IMR-90 (cell line): ENCODE measurements at regions not wholly inside any gene's neighbourhood (a gene's known extent, or its start where the extent isn't known, plus 50 kb on each side); places are given as distances from the start of the nearest gene placed in this dataset.

Experiments
- ATAC-seq: fragments of 200-7000 bp; cut with Tn5 transposase; 2 replicates; pipeline ENCODE4 v1.9.1; 2020; ENCODE audit warnings: low read depth, mild to moderate bottlenecking, moderate library complexity
- BruUV-seq: library from RNA; stranded (reverse); fragments of 400-500 nt; replicated peaks from 2 replicates; lab custom pipeline; 2021; lab: Mats Ljungman, UMichigan
- CTCF ChIA-PET: fragments of 300-600 bp; formaldehyde crosslinking; extraction: SDS; loops from one replicate; lab custom pipeline; 2021; ENCODE audit warnings: antibody characterized with exemption; lab: Yijun Ruan, JAX
- POLR2A ChIA-PET: fragments of 300-600 bp; sonication (Branson Sonifier 250); formaldehyde crosslinking; loops from one replicate; lab custom pipeline; 2022; ENCODE audit warnings: antibody characterized with exemption; ENCODE audit not compliant: unreplicated experiment; lab: Charles Lee
- DNase-seq: peaks from one replicate; pipeline ENCODE4 v3.0.0; 2013
- H2AFZ ChIP-seq: replicated peaks from 2 replicates; pipeline ENCODE3; 2013; ENCODE audit warnings: low read length, mild to moderate bottlenecking; ENCODE audit not compliant: poor library complexity
- H2AK5ac ChIP-seq: 2 replicates; pipeline ENCODE4 v1.6.1; 2013; ENCODE audit warnings: low read depth, low read length, inconsistent platforms
- H2AK9ac ChIP-seq: replicated peaks from 2 replicates; pipeline ENCODE3; 2013; ENCODE audit warnings: mild to moderate bottlenecking, low read depth, low read length, moderate library complexity; ENCODE audit not compliant: poor library complexity
- H2BK120ac ChIP-seq: 2 replicates; pipeline ENCODE4 v1.6.1; 2013; ENCODE audit warnings: low read depth, low read length, inconsistent platforms
- H2BK15ac ChIP-seq: 3 replicates; pipeline ENCODE4 v1.6.1; 2013; ENCODE audit warnings: low read depth, low read length, inconsistent platforms
- H2BK20ac ChIP-seq: 2 replicates; pipeline ENCODE4 v1.6.1; 2013; ENCODE audit warnings: low read depth, mild to moderate bottlenecking, inconsistent platforms, low read length, moderate library complexity
- H2BK5ac ChIP-seq: 2 replicates; pipeline ENCODE4 v1.6.1; 2013; ENCODE audit warnings: mild to moderate bottlenecking, low read depth, low read length, inconsistent platforms; ENCODE audit not compliant: poor library complexity, severe bottlenecking
- H3K14ac ChIP-seq: replicated peaks from 2 replicates; pipeline ENCODE4 v1.6.1; 2013; ENCODE audit warnings: low read depth, low read length, inconsistent platforms
- H3K18ac ChIP-seq: 2 replicates; pipeline ENCODE4 v1.6.1; 2013; ENCODE audit warnings: low read depth, low read length, control low read depth
- H3K23ac ChIP-seq: 2 replicates; pipeline ENCODE4 v1.6.1; 2013; ENCODE audit warnings: low read depth, low read length, inconsistent platforms
- H3K27ac ChIP-seq: 2 replicates; pipeline ENCODE4 v1.5.1; 2013; ENCODE audit warnings: mild to moderate bottlenecking, control low read depth, low read length; ENCODE audit not compliant: insufficient read depth
- H3K27me3 ChIP-seq: 2 replicates; pipeline ENCODE4 v1.6.1; 2013; ENCODE audit warnings: low read length; ENCODE audit not compliant: control insufficient read depth, insufficient read depth
- H3K36me3 ChIP-seq: 2 replicates; pipeline ENCODE4 v1.6.1; 2013; ENCODE audit warnings: low read length, mixed read lengths; ENCODE audit not compliant: control insufficient read depth, insufficient read depth
- H3K4ac ChIP-seq: 2 replicates; pipeline ENCODE4 v1.6.1; 2013; ENCODE audit warnings: low read depth, low read length, inconsistent platforms
- H3K4me1 ChIP-seq: 2 replicates; pipeline ENCODE4 v1.6.1; 2013; ENCODE audit warnings: low read length, mixed read lengths; ENCODE audit not compliant: control insufficient read depth, insufficient read depth
- H3K4me2 ChIP-seq: 2 replicates; pipeline ENCODE4 v1.6.1; 2013; ENCODE audit warnings: low read depth, mild to moderate bottlenecking, control low read depth, low read length, moderate library complexity
- H3K4me3 ChIP-seq: 2 replicates; pipeline ENCODE4 v1.5.1; 2013; ENCODE audit warnings: low read depth, mild to moderate bottlenecking, control low read depth, low read length, moderate library complexity; ENCODE audit not compliant: insufficient read depth
- H3K56ac ChIP-seq: 2 replicates; pipeline ENCODE4 v1.6.1; 2013; ENCODE audit warnings: low read length, inconsistent platforms; ENCODE audit not compliant: insufficient read depth; ENCODE audit errors: extremely low read depth
- H3K79me1 ChIP-seq, 2 experiments: 2 replicates each; pipeline ENCODE4 v1.6.1; 2013; ENCODE audit warnings: low read length in 2 of 2, inconsistent platforms in 1 of 2, low read depth in 1 of 2
- H3K9ac ChIP-seq: 2 replicates; pipeline ENCODE4 v1.6.1; 2013; ENCODE audit warnings: low read depth, low read length, control low read depth
- H3K9me1 ChIP-seq: 2 replicates; pipeline ENCODE4 v1.6.1; 2013; ENCODE audit warnings: low read length, inconsistent platforms; ENCODE audit not compliant: insufficient read depth
- H3K9me3 ChIP-seq: 2 replicates; pipeline ENCODE4 v1.6.1; 2013; ENCODE audit warnings: low read length; ENCODE audit not compliant: control insufficient read depth, insufficient read depth
- H4K20me1 ChIP-seq: 2 replicates; pipeline ENCODE4 v1.6.1; 2013; ENCODE audit warnings: low read length, inconsistent platforms; ENCODE audit not compliant: insufficient read depth
- H4K5ac ChIP-seq: 2 replicates; pipeline ENCODE4 v1.6.1; 2013; ENCODE audit warnings: mild to moderate bottlenecking, low read depth, low read length, control low read depth
- H4K8ac ChIP-seq, 2 experiments: 2 replicates each; pipeline ENCODE4 v1.6.1; 2013; ENCODE audit warnings: low read depth in 2 of 2, low read length in 2 of 2, control low read depth in 1 of 2, inconsistent platforms in 1 of 2
- H4K91ac ChIP-seq: 2 replicates; pipeline ENCODE4 v1.6.1; 2013; ENCODE audit warnings: low read depth, low read length, inconsistent platforms; ENCODE audit not compliant: insufficient read depth
- BHLHE40 ChIP-seq: fragments of 150-350 bp; IDR thresholded peaks from 2 replicates; pipeline ENCODE4 v1.6.1; 2016; ENCODE audit warnings: mild to moderate bottlenecking, low read depth, low read length
- CEBPB ChIP-seq: IDR thresholded peaks from 2 replicates; pipeline ENCODE4 v1.6.1; 2012; ENCODE audit warnings: low read depth, low read length, improper control_type of control experiment
- CHD1 ChIP-seq: IDR thresholded peaks from 2 replicates; pipeline ENCODE4 v1.6.1; 2012; ENCODE audit warnings: low read depth, low read length, improper control_type of control experiment
- CTCF ChIP-seq: conservative IDR thresholded peaks from 2 replicates; pipeline ENCODE4 v1.5.1; 2012; ENCODE audit warnings: mild to moderate bottlenecking, low read depth, low read length, improper control_type of control experiment
- ELK1 ChIP-seq: fragments of 150-350 bp; IDR thresholded peaks from 2 replicates; pipeline ENCODE4 v1.6.1; 2016; ENCODE audit warnings: low read depth, mild to moderate bottlenecking, low read length, moderate library complexity, borderline replicate concordance
- FOS ChIP-seq: fragments of 150-350 bp; IDR thresholded peaks from 2 replicates; pipeline ENCODE4 v1.6.1; 2016; ENCODE audit warnings: low read depth, low read length
- MAFK ChIP-seq: IDR thresholded peaks from 2 replicates; pipeline ENCODE4 v1.6.1; 2012; ENCODE audit warnings: low read depth, low read length, improper control_type of control experiment
- MAZ ChIP-seq: IDR thresholded peaks from 2 replicates; pipeline ENCODE4 v1.6.1; 2012; ENCODE audit warnings: low read depth, mild to moderate bottlenecking, low read length, improper control_type of control experiment, moderate library complexity, borderline replicate concordance
- MXI1 ChIP-seq: IDR thresholded peaks from 2 replicates; pipeline ENCODE4 v1.6.1; 2012; ENCODE audit warnings: low read depth, mild to moderate bottlenecking, low read length, moderate library complexity, borderline replicate concordance
- NFE2L2 ChIP-seq: fragments of 150-350 bp; IDR thresholded peaks from 2 replicates; pipeline ENCODE4 v1.6.1; 2016; ENCODE audit warnings: low read depth, mild to moderate bottlenecking, low read length
- POLR2A ChIP-seq: IDR thresholded peaks from 2 replicates; pipeline ENCODE4 v1.6.1; 2012; ENCODE audit warnings: mild to moderate bottlenecking, low read depth, low read length
- RAD21 ChIP-seq: IDR thresholded peaks from 2 replicates; pipeline ENCODE4 v1.6.1; 2012; ENCODE audit warnings: low read length, improper control_type of control experiment
- RCOR1 ChIP-seq: IDR thresholded peaks from 2 replicates; pipeline ENCODE4 v1.6.1; 2012; ENCODE audit warnings: mild to moderate bottlenecking, low read length, improper control_type of control experiment; ENCODE audit not compliant: insufficient replicate concordance
- RFX5 ChIP-seq: IDR thresholded peaks from 2 replicates; pipeline ENCODE4 v1.8.0; 2012; ENCODE audit warnings: low read depth, mild to moderate bottlenecking, low read length, moderate library complexity
- SMC3 ChIP-seq: fragments of 150-350 bp; IDR thresholded peaks from 2 replicates; pipeline ENCODE4 v1.6.1; 2016; ENCODE audit warnings: low read depth, mild to moderate bottlenecking, antibody characterized with exemption, low read length, moderate library complexity
- WGBS, 2 experiments: methylation state at CpG; one replicate each; pipeline versions ENCODE4 v1.1.5 to v1.1.7; 2013; ENCODE audit warnings: missing lambda C conversion rate in 2 of 2; ENCODE audit not compliant: insufficient read length in 1 of 2; ENCODE audit errors: extremely low coverage in 2 of 2; 5-methylcytosine and 5-hydroxymethylcytosine counted together
- dilution Hi-C: fragments of 300-500 bp; cut with HindIII; formaldehyde crosslinking; loops from one replicate; pipeline ENCODE4 v1.14.3; 2018; ENCODE audit warnings: low sequenced_read_pairs; ENCODE audit not compliant: unreplicated experiment
- in situ Hi-C: fragments of 300-500 bp; cut with MboI; formaldehyde crosslinking; loops from 3 replicates; pipeline ENCODE4 v1.14.3; 2019; ENCODE audit warnings: low sequenced_read_pairs, inconsistent platforms, mixed read lengths
- intact Hi-C: fragments of 100-400 bp; cut with micrococcal nuclease; formaldehyde crosslinking; loops from 2 replicates; pipeline ENCODE4 v1.10.0; 2022
- TF ChIP-seq, protein P1 (sequence below): fragments of 150-350 bp; IDR thresholded peaks from 2 replicates; pipeline ENCODE4 v1.6.1; 2017; ENCODE audit warnings: mild to moderate bottlenecking, antibody characterized with exemption, low read length, low read depth

- Histone ChIP-seq H3K4ac (no peak overlapping the region), H3K27me3 (no peaks in the 10 kb centered on the region), H2AFZ (no peak overlapping the region), H3K4me2 (no peak overlapping the region), H3K14ac (no peak overlapping the region), H3K18ac (no peak overlapping the region), H2BK5ac (no peak overlapping the region), H2AK5ac (no peak overlapping the region), H3K4me3 (no peak overlapping the region), H4K20me1 (no peaks in the 10 kb centered on the region), H3K79me1 (no peaks in the 10 kb centered on the region), H4K5ac (no peak overlapping the region), H2BK15ac (no peak overlapping the region), H3K9me3 (peaks cover 36% of the 10 kb centered on the region), H4K91ac (no peak overlapping the region), H3K4me1 (no peaks in the 10 kb centered on the region), H3K56ac (no peak overlapping the region), H3K27ac (no peak overlapping the region), H4K8ac (no peak overlapping the region), H3K9me1 (no peaks in the 10 kb centered on the region), H3K23ac (no peak overlapping the region), H3K36me3 (no peaks in the 10 kb centered on the region), H3K9ac (no peak overlapping the region), H2BK20ac (no peak overlapping the region), H2BK120ac (no peak overlapping the region), H2AK9ac (no peak overlapping the region)
- dilution Hi-C loops = no loop called here
- WGBS, 2 experiments = no CpG with 5 or more reads among the region's 1 CpG
- in situ Hi-C loops = no loop called here
- BruUV-seq = no TSS peak
- POLR2A ChIA-PET = no interaction called here
- CTCF ChIA-PET = no interaction called here
- ATAC-seq = no peak
- TF ChIP-seq MAFK = no peak
- TF ChIP-seq FOS = no peak
- TF ChIP-seq RFX5 = no peak
- TF ChIP-seq, protein P1, sequence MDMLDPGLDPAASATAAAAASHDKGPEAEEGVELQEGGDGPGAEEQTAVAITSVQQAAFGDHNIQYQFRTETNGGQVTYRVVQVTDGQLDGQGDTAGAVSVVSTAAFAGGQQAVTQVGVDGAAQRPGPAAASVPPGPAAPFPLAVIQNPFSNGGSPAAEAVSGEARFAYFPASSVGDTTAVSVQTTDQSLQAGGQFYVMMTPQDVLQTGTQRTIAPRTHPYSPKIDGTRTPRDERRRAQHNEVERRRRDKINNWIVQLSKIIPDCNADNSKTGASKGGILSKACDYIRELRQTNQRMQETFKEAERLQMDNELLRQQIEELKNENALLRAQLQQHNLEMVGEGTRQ = no peak
- no peak for TF ChIP-seq SMC3
- no peak for TF ChIP-seq CEBPB
- TF ChIP-seq CTCF = no peak
- no peak for TF ChIP-seq RCOR1
- no peak for TF ChIP-seq CHD1
- TF ChIP-seq BHLHE40 = no peak
- TF ChIP-seq NFE2L2 = no peak
- no peak for TF ChIP-seq POLR2A
- TF ChIP-seq RAD21 = no peak
- TF ChIP-seq MAZ = no peak
- TF ChIP-seq MXI1 = no peak
- no peak for TF ChIP-seq ELK1
- intact Hi-C loops = no loop called here
- DNase-seq = no peak
These were observed 90.2 kb upstream of the ISX start for GRCh38 chr22:34975721-34976120.
